ENCODE measurements at regions not wholly inside any gene's neighbourhood (a gene's known extent, or its start where the extent isn't known, plus 50 kb on each side); places are given as distances from the start of the nearest gene placed in this dataset.

DNA sequence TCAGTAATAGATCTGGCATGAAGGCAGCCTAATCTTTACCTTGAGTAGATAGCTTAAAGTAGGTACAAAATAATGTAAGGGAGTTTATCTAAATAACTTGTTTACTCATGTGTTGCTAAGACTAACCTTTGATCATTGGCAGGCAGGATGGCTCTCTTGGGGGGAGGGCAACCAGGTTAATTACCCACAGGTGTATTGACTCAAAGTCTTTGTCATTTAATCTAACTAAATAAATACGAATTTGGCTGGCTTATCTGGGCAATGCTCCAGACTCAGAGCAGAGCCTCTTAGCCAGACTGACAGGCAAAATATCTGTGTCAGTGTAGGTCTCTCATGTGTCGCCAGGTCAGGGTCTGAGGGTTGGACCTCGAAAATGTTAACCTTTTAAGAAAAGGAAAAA lies 283.4 kb upstream of the KLHL1 start:
- H3K9me3 Mint-ChIP-seq (ENCODE audit: low read depth, unreplicated experiment), result no peaks in the 10 kb centered on the region
- H3K4me3 Mint-ChIP-seq (ENCODE audit: low read depth, unreplicated experiment), result no peak overlapping the region
- BruUV-seq (replicated peaks), result no TSS peak
- no peak for DNase-seq
- no peaks in the 10 kb centered on the region for H3K27me3 Mint-ChIP-seq (ENCODE audit: unreplicated experiment)
- no peak overlapping the region for H3K27ac Mint-ChIP-seq (ENCODE audit: unreplicated experiment)
- intact Hi-C loops (cut with micrococcal nuclease; ENCODE audit: unreplicated experiment), result no loop called here
- H3K4me1 Mint-ChIP-seq (ENCODE audit: low read depth, unreplicated experiment), result peaks cover 8% of the 10 kb centered on the region
- no peaks in the 10 kb centered on the region for H3K36me3 Mint-ChIP-seq (ENCODE audit: insufficient read depth, unreplicated experiment)
- no peak for TF ChIP-seq CTCF (IDR thresholded peaks at IDR 0.05; ENCODE audit: unreplicated experiment)
- CTCF ChIA-PET, result no interaction called here

DNA sequence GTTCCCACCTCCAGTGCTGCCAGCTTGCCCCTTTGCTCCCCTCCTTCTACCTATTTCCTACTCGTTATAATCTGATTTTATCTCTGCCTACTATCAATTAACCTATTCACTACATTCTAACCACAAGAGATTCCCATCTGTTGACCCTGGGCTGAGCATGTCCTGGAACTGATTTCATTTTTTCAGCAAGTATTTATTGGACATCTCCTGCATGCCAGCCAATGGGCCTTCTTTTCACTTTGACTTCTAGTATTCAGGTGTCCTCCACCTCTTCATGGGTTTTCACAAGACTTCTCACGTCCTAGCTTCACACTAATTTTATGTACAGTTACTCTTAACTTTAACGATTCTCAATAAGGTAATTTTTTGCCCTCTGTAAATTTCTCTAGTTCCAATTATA lies 282.7 kb upstream of the KLHL1 start:
- no peaks in the 10 kb centered on the region for H3K27me3 Mint-ChIP-seq (ENCODE audit: unreplicated experiment)
- H3K9me3 Mint-ChIP-seq (ENCODE audit: low read depth, unreplicated experiment), result no peaks in the 10 kb centered on the region
- no peak overlapping the region for H3K4me3 Mint-ChIP-seq (ENCODE audit: low read depth, unreplicated experiment)
- H3K36me3 Mint-ChIP-seq (ENCODE audit: insufficient read depth, unreplicated experiment), result no peaks in the 10 kb centered on the region
- intact Hi-C loops (cut with micrococcal nuclease; ENCODE audit: unreplicated experiment), result no loop called here
- peaks cover 8% of the 10 kb centered on the region for H3K4me1 Mint-ChIP-seq (ENCODE audit: low read depth, unreplicated experiment)
- DNase-seq, result no peak
- no peak overlapping the region for H3K27ac Mint-ChIP-seq (ENCODE audit: unreplicated experiment)
- no peak for TF ChIP-seq CTCF (IDR thresholded peaks at IDR 0.05; ENCODE audit: unreplicated experiment)
- BruUV-seq (replicated peaks), result no TSS peak
- CTCF ChIA-PET, result no interaction called here

GRCh38 chr13:70390064-70390463 lies 281.8 kb upstream of the KLHL1 start:
- H3K27me3 Mint-ChIP-seq (ENCODE audit: unreplicated experiment), result no peaks in the 10 kb centered on the region
- H3K36me3 Mint-ChIP-seq (ENCODE audit: insufficient read depth, unreplicated experiment), result no peaks in the 10 kb centered on the region
- no peak overlapping the region for H3K4me3 Mint-ChIP-seq (ENCODE audit: low read depth, unreplicated experiment)
- H3K27ac Mint-ChIP-seq (ENCODE audit: unreplicated experiment), result no peak overlapping the region
- no TSS peak for BruUV-seq (replicated peaks)
- TF ChIP-seq CTCF (IDR thresholded peaks at IDR 0.05; ENCODE audit: unreplicated experiment), result no peak
- CTCF ChIA-PET, result no interaction called here
- intact Hi-C loops (cut with micrococcal nuclease; ENCODE audit: unreplicated experiment), result no loop called here
- H3K9me3 Mint-ChIP-seq (ENCODE audit: low read depth, unreplicated experiment), result no peaks in the 10 kb centered on the region
- no peak for DNase-seq
- peaks cover 8% of the 10 kb centered on the region for H3K4me1 Mint-ChIP-seq (ENCODE audit: low read depth, unreplicated experiment)

DNA sequence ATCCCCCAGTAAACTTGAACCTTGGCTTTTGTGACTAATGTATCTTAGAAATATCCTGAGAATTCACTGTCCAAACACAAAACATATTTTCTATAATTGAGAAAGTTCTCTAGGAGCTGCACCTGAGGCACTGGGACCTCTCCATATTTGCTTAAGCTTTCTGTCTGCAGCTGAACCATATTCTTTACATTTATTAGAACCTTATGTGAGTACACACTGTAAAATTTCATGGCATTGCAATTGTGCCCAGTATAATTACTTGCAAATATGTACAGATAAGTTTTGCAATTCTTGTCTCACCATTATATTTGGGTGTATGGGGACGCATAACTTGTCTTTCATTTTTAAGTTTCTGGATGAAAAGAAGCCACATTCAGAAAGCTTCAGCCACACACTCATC lies 280.7 kb upstream of the KLHL1 start:
- no peaks in the 10 kb centered on the region for H3K27me3 Mint-ChIP-seq (ENCODE audit: unreplicated experiment)
- no peaks in the 10 kb centered on the region for H3K36me3 Mint-ChIP-seq (ENCODE audit: insufficient read depth, unreplicated experiment)
- no peak overlapping the region for H3K27ac Mint-ChIP-seq (ENCODE audit: unreplicated experiment)
- no peak overlapping the region for H3K4me3 Mint-ChIP-seq (ENCODE audit: low read depth, unreplicated experiment)
- no TSS peak for BruUV-seq (replicated peaks)
- peaks cover 8% of the 10 kb centered on the region for H3K4me1 Mint-ChIP-seq (ENCODE audit: low read depth, unreplicated experiment)
- no peaks in the 10 kb centered on the region for H3K9me3 Mint-ChIP-seq (ENCODE audit: low read depth, unreplicated experiment)
- no peak for DNase-seq
- CTCF ChIA-PET, result no interaction called here
- TF ChIP-seq CTCF (IDR thresholded peaks at IDR 0.05; ENCODE audit: unreplicated experiment), result no peak
- intact Hi-C loops (cut with micrococcal nuclease; ENCODE audit: unreplicated experiment), result no loop called here

GRCh38 chr13:70386919-70387318 lies 278.7 kb upstream of the KLHL1 start:
- Mint-ChIP-seq H3K27ac (ENCODE audit: unreplicated experiment) (no peak overlapping the region), H3K4me1 (ENCODE audit: low read depth, unreplicated experiment) (peaks cover 8% of the 10 kb centered on the region), H3K27me3 (ENCODE audit: unreplicated experiment) (no peaks in the 10 kb centered on the region), H3K9me3 (ENCODE audit: low read depth, unreplicated experiment) (no peaks in the 10 kb centered on the region), H3K4me3 (ENCODE audit: low read depth, unreplicated experiment) (no peak overlapping the region), H3K36me3 (ENCODE audit: insufficient read depth, unreplicated experiment) (no peaks in the 10 kb centered on the region)
- TF ChIP-seq CTCF (IDR thresholded peaks at IDR 0.05; ENCODE audit: unreplicated experiment), result no peak
- BruUV-seq (replicated peaks), result no TSS peak
- CTCF ChIA-PET, result no interaction called here
- DNase-seq, result no peak
- intact Hi-C loops (cut with micrococcal nuclease; ENCODE audit: unreplicated experiment), result no loop called here

Measured in Calu3 (cell line).